ENCODE measurements at regions not wholly inside any gene's neighbourhood (a gene's known extent, or its start where the extent isn't known, plus 50 kb on each side); places are given as distances from the start of the nearest gene placed in this dataset.
"Not testable (repeated sequence)": the region's sequence is repeated elsewhere in the genome, so short reads cannot be mapped to it uniquely, and the experiment has no call there.

DNA sequence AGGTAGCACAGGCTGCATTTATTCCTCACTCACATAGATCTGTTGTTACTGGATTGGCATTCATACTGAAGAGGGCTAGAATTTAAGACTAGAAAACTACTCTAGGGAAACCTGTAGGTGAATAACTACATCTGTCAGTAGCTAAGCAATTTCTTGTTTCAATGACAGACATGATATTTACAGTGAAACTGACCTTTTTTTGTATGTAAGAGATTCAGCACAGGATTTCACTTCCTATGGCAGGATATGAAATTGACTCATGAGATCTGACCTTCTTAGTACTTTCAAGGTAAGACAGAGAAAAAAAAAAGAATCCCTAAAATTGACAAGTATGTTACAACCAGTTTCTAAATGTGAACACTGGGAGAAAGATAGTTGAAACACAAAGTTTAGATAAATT lies 189.8 kb upstream of the SLC16A7 start:
- no peak for DNase-seq (ENCODE audit: low read depth in 2 of 2)

GRCh38 chr12:59404109-59404650 lies 191.6 kb upstream of the SLC16A7 start:
- no peak for DNase-seq (ENCODE audit: low read depth in 2 of 2)

DNA sequence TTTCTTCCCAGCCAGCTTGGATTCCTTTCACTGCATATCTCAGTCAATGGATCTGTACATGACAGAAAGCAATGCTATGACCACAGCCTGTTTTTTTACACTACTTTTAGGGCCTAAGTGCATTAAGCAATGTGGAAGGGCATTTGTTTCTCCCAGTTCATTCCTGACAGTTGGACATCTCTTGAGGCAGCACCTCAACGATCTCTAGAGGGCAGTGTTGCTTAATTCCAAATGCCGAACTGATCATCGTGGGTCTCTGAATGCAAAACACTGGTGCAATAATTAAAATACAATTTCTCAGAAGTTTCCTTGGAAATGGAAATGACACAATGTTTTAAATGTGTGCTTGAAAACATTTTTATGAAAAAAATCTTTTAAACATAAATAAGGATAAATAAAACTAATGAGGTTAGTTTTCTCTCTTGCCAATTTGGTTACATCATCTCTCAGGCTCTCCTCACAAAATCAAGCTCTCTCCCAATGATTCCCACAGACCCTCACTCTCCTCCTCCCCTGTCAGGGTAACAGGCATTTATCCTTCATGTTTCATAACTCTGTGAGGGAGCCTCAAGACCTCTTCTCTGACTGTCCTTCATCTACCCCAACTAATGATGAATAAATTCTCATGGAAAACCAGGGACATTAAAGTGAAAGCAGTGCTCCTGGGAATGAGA lies 192.4 kb upstream of the SLC16A7 start:
- DNase-seq (ENCODE audit: low read depth in 2 of 2): peak in 1 of 2 donors; percentile 14

DNA sequence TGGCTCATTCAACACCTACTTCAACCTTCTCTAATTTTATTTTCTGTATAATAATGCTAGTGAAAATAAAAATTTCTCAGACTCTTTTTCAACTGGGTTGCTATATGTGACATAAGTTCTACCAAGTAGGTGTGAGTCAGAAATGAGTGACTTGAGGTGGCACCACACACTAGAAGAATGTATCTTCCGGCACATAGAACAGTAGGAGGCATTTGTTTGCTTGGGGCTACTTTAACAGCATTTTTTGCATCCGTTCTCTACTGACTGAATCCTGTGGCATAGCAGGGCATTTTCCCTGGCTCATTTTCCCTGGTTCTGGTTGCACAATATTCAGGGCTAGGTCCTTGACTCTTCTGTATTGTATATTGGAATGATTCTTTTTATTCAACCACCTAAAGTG lies 194.0 kb upstream of the SLC16A7 start:
- DNase-seq (ENCODE audit: low read depth in 2 of 2): no peak

DNA sequence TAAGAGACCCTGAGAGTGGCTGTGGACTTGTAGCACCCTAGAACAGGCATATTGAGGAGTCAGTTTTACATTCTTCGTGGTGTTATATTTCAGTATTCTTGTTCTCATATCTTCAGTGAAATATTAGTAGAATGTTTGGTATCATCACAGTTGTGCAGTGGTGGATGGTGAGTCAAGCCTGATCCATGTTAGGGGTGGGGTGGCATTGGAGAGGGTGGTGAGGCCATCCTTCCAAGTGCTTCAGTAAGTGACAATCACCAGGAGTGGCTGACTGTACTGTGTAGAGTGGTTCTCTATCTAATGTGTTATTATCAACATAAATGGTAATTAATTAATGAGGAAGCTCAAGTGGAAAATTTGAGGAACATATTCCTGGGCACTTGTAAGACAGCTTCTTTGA lies 197.7 kb upstream of the SLC16A7 start:
- DNase-seq (ENCODE audit: low read depth in 2 of 2): no peak

DNA sequence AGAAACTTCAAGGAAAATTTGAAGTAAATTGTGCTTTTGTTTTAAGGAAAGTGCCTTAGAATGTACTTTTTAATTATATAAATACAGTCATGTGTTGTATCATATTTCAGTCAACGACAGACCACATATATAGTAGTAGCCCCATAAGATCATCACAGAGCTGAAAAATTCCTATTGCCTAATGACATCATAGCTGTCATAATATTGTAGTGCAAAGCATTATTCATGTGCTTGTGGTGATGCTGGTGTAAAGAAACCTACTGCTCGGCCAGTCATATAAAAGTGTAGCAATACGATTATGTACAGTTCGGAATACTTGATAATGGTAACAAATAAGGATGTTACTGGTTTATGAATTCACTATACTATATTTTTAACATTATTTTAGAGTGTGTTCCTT lies 198.9 kb upstream of the SLC16A7 start:
- DNase-seq (ENCODE audit: low read depth in 2 of 2): no peak

DNA sequence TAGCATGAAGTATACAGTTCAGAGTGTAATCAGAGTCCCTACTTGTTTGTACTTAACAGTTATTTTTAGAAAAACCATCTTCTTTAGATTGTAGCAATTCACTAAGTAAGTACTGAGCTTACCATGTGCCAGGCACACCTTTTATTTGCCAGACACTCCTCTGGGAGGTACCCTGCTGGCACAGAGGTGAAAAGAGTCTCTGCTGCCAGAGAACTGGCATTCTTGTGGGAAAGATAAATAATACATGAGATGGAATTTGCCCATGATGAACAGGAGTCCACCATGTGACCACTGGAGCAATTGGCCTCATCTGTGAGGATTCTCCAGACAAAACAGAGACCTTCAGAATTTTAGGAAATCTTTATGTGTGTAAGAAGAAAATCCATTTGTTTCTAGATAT lies 199.3 kb upstream of the SLC16A7 start:
- DNase-seq (ENCODE audit: low read depth in 2 of 2): no peak

- not testable (repeated sequence) for DNase-seq (ENCODE audit: low read depth in 2 of 2)
These were observed 200.5 kb upstream of the SLC16A7 start for GRCh38 chr12:59395310-59395709.

DNA sequence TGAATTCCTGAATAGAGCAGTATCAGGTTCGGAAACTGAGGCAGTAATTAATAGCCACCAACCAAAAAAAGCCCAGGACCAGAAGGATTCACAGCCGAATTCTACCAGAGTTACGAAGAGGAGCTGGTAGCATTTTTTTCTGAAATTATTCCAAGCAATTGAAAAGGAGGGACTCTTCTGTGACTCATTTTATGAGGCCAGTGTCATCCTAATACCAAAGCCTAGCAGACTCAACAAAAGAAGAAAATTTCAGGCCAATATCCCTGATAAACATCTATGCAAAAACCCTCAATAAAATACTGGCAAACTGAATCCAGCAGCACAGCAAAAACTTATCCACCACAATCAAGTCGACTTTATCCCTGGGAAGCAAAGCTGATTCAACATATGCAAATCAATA lies 202.3 kb upstream of the SLC16A7 start:
- DNase-seq (ENCODE audit: low read depth in 2 of 2): no peak

DNA sequence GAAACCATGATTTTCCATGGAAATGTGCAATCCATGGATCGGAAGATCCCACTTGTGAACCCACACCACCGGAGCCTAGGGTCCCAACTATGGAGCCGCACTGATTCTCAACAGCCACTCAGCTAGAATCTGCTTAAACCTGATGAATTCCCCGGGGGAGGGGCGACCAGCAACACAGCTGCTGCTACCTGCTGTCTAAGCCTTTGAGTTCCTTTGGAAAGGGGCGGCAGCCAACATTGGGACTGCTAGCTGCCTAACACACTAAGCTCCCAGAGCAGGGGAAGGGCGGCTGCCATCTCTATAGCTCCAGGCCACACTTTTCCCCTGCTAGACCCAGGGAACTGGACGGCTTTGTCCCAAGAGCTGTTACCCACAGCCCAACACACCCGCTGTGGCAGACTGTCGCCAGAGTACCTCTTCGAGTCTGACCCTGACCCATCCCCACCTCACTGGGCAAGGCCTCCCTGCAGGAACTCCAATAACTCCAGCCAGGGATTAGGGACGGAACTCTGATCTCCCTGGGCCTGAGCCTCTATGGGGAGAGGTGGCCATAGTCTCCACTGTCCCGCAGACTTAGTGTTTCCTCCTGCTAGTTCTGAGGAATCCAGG lies 205.8 kb upstream of the SLC16A7 start:
- no peak for DNase-seq (ENCODE audit: low read depth in 2 of 2)

DNA sequence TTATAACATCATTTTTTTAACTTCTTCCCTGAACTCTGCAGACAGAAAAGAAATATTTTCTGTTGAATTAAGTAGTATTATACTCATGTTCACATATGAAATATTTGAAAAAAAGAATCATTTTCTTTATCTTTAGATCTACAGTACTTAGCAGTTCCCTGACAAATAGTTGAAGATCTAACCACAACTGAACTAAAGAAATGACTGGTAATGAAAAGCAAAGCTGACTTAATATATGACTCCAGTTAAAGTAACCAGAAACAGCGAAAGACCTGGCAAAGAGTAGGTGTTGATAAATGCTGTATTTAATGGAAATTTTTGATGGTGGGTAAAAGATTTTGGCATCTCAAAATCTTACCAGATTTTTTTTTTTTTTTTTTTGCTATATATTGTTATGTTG lies 207.1 kb upstream of the SLC16A7 start:
- DNase-seq (ENCODE audit: low read depth in 2 of 2): no peak

DNA sequence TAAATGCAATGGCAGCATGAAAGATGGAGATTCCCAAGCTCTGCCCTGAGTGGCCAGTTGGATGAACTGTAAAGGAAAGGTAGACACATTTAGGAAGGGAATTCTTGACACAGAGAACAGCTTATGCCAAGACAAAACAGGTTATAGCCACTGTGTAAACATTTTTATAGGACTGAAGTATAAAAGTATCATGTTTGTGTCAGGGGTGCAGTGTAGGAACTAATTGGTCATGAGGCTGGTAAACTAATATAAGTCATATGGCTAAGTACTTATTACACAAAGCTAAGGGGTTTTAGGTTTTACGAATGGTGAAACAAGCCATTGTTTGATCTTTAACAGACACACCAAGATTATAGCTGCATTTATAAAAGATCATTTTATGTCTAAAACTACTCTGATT lies 207.7 kb upstream of the SLC16A7 start:
- DNase-seq (ENCODE audit: low read depth in 2 of 2): no peak

DNA sequence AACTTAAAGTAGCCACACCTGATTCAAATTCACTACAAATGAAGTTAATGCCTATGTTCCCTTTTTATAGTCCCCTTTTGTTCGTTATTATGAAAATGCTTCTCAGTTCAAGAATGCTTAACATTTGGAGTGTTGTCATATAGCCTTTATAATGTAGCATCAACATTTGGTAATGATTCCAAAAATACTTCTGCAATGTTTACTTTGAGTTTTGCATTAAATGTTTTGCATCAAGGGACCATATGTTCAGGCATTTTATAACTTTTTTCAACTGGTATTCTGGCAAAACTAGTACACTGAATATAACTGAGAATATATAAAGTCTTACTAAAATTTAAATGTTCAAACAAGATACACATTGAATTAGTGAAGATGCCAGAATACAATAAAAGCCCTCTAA lies 209.6 kb upstream of the SLC16A7 start:
- DNase-seq (ENCODE audit: low read depth in 2 of 2): no peak

- no peak for DNase-seq (ENCODE audit: low read depth in 2 of 2)
These were observed 212.6 kb upstream of the SLC16A7 start for GRCh38 chr12:59383079-59383822.

GRCh38 chr12:59382282-59383078 lies 213.3 kb upstream of the SLC16A7 start:
- DNase-seq (ENCODE audit: low read depth in 2 of 2): no peak

GRCh38 chr12:59381106-59381505 lies 214.7 kb upstream of the SLC16A7 start:
- DNase-seq (ENCODE audit: low read depth in 2 of 2): no peak

- no peak for DNase-seq (ENCODE audit: low read depth in 2 of 2)
These were observed 220.2 kb upstream of the SLC16A7 start for GRCh38 chr12:59375633-59376032.

- DNase-seq (ENCODE audit: low read depth in 2 of 2): no peak
These were observed 221.0 kb upstream of the SLC16A7 start for GRCh38 chr12:59374783-59375182.

DNA sequence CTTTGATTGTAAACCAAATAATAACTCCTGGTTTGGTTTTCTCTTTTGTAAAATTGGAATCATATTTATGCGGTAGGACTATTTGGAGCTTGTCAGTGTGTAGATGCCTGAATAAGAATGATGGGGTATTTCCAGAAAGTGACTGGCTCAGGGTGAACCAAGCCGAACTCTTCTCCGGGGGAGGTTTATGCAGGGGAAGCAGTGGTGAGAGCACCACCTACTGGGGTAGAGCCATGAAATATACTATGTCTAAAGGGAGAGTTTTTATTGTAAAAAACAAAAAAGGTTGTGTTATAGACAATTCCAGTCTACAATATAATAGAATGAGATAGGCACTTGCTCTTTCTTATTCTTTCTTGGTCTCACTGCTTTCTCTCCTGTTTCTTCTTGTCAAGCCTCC lies 222.9 kb upstream of the SLC16A7 start:
- DNase-seq (ENCODE audit: low read depth in 2 of 2): no peak

DNA sequence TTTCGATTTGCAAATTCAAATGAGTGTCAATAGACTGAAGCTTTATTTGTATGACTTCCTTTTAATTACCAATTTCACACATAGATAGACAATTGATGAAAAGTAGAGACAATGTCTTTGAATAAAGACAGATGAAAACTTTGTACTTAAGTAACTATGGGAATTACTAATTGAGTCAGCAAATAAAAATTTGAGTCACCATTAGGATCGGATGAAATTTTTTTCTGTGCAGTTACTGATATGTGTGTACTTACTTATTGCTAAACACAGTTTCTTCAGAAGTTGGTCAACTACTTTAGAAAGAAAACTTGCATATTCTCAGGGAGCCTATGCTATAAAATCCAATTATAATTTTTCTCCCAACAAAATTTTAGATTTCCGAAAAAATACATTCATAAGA lies 224.9 kb upstream of the SLC16A7 start:
- DNase-seq (ENCODE audit: low read depth in 2 of 2): no peak

DNA sequence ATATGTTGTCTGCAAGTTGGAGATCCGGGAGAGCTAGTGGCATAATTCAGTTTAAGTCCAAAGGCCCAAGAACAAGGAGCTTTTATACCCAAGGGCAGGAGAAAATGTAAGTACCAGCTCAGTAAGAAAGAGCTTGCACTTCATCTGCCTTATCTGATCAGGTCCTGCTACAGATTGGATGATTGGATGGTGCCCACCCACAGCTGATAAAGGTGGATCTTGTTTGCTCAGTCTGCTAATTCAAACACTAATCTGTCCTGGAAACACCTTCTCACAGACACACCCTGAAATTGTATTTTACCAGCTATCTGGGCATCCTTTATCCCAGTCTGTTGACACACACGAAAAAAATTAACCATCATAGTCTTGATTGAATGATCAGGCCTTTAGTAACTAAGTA lies 230.7 kb upstream of the SLC16A7 start:
- DNase-seq (ENCODE audit: low read depth in 2 of 2): no peak

DNA sequence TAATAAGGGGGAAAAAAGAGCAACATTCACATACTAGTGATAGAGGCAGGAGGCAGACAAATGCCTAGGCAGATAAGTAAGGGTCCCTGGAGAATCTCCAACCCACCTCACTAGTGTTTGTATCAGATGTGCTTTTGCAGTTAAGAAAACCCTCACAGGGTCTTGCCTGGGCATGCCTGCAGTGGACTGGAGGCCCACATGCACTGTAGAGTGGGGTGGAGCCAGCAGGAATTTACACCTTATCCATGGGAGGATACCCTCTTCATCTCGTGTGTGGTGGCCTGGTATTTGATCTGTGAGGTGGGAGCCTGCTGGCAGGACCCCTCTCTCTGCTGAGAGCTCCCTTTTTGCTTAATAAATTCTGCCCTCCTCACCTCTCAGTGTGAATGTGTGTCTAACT lies 238.0 kb upstream of the SLC16A7 start:
- no peak for DNase-seq (ENCODE audit: low read depth in 2 of 2)
